HG03025 (cell line): ENCODE measurements at regions not wholly inside any gene's neighbourhood (a gene's known extent, or its start where the extent isn't known, plus 50 kb on each side); places are given as distances from the start of the nearest gene placed in this dataset.
"Not testable (repeated sequence)": the region's sequence is repeated elsewhere in the genome, so short reads cannot be mapped to it uniquely, and the experiment has no call there.

Experiments used
- ATAC-seq: cut with Tn5 transposase; IDR thresholded peaks from one replicate; pipeline ENCODE4 v1.9.1; 2021; ENCODE audit warnings: mild to moderate bottlenecking, moderate library complexity; ENCODE audit not compliant: unreplicated experiment, low FRiP score

GRCh38 chr13:83167203-83167602 is 715.1 kb downstream of the SLITRK1 start:
- no peak for ATAC-seq

DNA sequence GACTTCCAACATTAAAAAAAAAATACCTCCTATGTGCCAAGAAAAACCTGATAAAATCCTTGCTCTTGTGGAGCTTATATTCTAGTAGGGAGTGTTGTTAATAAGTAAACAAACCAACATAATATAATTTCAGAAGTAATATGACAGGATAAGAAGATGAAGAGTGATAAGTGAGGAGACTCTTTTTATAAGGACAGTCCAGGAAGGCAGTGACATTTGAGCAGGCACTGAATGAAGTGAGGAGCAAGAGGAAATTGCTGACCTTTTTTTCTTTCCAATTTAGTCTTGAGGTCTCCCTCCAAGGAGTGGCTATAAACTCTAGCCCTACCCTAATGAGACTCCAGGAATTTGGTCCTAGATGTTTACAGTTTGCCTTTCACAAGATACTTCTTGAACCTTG is 715.7 kb downstream of the SLITRK1 start:
- ATAC-seq, result no peak

DNA sequence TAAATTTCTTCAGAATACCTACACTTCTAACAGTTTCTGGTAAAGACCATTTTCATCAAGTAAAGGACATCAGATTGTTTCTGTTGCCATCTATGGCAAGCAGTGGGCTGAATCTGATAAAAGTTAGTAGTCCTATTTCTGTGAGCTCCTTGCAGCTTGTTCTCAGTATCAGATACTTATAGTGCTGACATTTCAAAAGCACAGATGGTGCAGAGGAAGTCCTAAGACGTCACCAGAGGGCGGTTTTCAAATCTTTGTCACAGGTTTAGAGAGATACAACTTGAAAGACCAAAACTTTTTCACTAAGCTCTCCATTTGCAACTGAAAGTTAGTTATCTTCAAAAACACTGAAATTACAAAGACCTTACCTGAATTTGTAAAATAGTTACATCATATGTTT is 719.8 kb downstream of the SLITRK1 start:
- no peak for ATAC-seq

DNA sequence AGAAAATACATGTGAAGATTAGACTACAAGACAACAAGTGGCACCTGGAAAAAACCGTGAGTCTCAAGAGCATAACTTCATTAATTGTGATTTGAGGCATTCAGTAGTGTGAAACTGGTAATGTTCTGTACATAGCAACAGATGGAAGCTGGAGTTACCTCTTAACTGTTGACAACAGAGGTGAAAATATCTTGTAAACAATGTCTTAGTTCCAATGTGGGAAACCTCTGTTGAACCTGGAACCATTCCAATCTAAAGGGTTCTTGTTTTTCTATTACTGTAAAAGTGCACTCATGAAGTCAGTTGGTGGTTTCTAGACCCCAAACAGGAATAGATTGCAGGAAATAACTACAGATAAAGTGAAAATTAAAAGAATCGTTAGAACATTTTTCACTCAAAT is 728.4 kb downstream of the SLITRK1 start:
- ATAC-seq, result no peak

- no peak for ATAC-seq
Observed at GRCh38 chr13:83151308-83151660, 731.0 kb downstream of the SLITRK1 start.

GRCh38 chr13:83150616-83151307 is 731.5 kb downstream of the SLITRK1 start:
- ATAC-seq, result no peak

DNA sequence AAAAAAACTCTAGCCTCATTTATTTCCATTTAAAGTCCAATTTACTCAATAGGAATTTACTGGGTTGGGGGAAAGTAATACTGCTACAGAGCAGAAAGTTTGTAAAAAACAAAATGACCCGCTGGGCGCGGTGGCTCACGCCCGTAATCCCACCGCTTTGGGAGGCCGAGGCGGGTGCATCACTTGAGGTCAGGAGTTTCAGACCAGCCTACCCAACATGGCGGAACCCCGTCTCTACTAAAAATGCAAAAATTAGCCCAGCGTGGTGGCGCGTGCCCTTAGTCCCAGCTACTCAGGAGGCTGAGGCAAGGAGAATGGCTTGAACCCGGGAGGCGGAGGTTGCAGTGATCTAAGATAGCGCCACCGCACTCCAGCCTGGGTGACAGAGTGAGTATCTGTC is 745.6 kb downstream of the SLITRK1 start:
- no peak for ATAC-seq

- ATAC-seq, result no peak
Observed at GRCh38 chr13:83125791-83126190, 756.5 kb downstream of the SLITRK1 start.

DNA sequence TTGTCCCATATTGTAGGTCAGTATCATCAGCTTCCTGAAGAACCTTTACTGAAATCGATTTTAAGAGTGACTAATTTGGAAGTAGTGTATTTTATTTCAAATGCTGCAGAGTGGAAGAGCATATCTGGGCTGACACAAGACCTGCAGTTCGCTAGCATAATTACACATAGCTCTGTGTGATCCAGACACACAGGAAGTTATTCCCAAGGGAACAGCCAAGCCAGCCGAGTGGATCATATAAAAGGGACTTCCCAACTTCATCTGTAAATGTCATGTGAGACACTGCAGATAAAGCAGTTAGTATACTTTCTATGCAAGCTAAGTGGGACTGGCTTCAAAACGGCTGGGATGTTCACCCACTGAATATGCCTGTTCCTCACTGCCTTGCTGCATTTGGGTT is 760.4 kb downstream of the SLITRK1 start:
- ATAC-seq, result no peak

GRCh38 chr13:83117046-83117445 is 765.2 kb downstream of the SLITRK1 start:
- no peak for ATAC-seq

DNA sequence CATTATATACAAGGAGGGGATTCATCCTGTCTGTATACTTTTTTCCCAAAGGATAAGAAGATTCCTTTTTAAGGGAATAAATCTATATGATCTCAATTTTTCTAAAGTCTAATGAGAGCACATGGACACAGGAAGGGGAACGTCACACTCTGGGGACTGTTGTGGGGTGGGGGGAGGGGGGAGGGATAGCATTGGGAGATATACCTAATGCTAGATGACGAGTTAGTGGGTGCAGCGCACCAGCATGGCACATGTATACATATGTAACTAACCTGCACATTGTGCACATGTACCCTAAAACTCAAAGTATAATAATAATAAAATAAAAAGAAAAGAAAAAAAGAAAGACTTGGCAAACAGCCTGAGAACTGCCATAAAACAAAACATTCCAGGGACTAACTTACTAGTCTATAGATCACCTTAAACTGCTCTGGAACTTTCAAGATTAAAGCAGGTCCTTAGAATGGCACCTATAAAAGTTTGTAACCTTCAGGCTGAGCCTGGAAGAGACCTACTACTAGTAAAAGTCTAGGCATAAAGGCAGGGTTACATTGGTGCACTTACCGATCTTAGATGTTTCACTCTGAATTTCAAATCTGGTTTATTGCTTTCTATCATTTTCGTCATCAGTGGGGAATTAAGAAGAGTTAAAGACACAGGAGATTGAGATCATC is 780.6 kb downstream of the SLITRK1 start:
- not testable (repeated sequence) for ATAC-seq

DNA sequence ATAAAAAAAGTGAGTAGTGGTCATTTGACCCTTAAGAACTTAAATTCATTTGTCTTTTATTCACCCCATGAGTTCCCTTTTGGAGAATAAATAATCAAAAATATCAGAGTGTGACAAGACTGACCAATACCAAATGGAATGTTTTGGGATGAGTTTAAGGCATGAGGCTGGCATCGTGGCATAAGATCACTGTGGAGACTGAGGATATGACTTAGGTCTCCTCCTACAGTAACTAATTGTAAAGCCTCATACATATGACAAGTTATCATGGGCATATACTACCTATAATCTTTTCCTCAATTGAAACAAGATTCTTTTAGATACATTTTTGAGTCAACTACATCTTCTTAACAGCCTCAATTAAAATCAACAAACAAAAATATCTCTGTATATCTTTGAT is 782.0 kb downstream of the SLITRK1 start:
- no peak for ATAC-seq

GRCh38 chr13:83088858-83089257 is 793.4 kb downstream of the SLITRK1 start:
- no peak for ATAC-seq

- ATAC-seq, result no peak
Observed at GRCh38 chr13:83086948-83087347, 795.3 kb downstream of the SLITRK1 start.

GRCh38 chr13:83086088-83086487 is 796.2 kb downstream of the SLITRK1 start:
- ATAC-seq, result no peak

DNA sequence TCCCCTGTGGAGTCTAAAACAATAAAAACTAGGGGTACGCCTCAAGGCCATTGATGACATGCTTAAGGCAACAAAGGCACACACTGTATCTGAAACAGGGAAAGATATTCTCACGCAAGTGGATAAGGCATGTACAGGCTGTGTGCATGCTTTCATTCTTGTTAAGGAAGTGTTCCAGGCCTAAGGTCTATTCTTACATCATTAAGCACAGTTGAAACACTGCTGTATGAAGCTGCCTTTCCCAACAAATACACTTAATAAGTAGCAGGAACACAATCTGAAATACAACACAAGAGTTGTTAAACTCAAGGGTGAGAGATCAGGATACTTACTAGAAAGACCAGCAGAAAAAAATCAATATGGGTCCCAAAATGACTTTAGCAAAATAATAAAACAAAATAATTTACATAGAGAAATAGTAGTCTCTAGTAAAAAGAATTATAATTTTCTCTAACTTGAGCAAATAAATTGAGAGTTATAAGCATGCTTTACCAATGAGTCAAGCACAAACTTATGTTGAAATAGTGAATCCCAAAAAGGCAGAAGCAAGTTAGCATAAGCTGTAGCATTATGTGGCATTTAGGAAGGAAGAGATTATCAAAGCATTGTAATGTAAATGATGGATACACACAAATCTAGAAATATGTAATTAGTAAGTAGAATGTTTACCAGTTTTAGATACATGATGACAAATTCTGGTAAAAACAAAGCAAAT is 796.9 kb downstream of the SLITRK1 start:
- ATAC-seq, result no peak

- no peak for ATAC-seq
Observed at GRCh38 chr13:83077499-83077898, 804.8 kb downstream of the SLITRK1 start.

DNA sequence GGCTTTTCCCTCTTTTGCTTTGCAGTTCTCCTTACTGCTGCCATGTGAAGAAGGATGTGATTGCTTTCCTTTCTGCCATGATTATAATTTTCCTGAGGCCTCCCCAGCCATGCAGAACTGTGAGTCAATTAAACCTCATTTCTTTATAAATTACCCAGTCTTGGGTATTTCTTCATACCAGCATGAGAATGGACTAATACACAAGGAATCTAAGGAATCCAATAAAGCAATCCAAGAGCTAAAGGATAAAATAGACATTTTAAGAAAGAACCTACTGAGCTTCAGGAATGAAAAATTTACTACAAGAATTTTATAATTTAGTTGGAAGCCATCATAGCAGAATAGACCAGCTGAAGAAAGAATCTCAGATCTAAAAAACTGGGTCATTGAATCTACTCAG is 808.3 kb downstream of the SLITRK1 start:
- not testable (repeated sequence) for ATAC-seq

- ATAC-seq, result no peak
Observed at GRCh38 chr13:83065108-83065507, 817.2 kb downstream of the SLITRK1 start.

GRCh38 chr13:83057119-83057518 is 825.2 kb downstream of the SLITRK1 start:
- ATAC-seq, result no peak

DNA sequence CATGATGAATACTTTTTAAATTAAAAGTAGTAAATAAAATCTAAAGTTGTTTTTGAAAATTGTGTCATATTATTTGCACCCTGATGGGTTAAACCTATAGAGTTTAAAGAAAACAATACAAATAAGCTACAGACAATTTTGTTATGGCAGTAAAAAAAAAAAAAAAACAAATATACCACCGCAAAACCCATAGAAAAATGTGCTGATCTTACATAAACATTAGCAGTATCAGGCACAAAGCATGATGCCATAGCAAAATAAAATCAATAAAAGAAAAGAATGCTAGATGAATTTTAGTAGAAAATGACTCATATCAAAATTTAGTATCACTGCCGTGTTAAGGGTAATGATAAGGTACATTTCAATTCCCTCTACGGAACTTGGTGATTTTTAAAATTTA is 826.0 kb downstream of the SLITRK1 start:
- ATAC-seq, result no peak

DNA sequence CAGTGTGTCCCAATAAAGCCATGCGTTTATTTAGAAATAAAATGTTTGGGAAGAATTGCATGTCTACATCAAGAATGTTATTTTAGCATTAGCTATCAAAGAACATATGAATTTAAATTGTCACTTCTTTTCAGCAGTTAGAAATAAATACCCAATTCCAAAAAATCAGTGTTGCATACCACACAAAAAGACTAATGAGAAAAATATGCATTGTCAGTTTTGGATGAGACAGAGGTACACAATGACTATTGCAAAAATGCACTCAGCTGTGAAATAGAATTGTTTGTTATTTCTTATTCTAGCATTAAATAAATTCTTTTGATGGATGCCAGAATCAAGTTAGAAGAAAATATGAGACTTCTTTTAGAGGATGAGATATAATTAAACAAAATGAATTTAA is 833.9 kb downstream of the SLITRK1 start:
- ATAC-seq, result no peak
